Right lobe of liver (tissue), 4 donors: ENCODE measurements at regions not wholly inside any gene's neighbourhood (a gene's known extent, or its start where the extent isn't known, plus 50 kb on each side); places are given as distances from the start of the nearest gene placed in this dataset.

Experiments
- POLR2A ChIP-seq: fragments of 450-650 bp; IDR thresholded peaks from one replicate; pipeline ENCODE4 v1.6.1; 2017; ENCODE audit warnings: antibody characterized with exemption, mild to moderate bottlenecking
- TF ChIP-seq, protein P1 (sequence below), 4 donors: fragments of 200-600 bp in 3 of 4; fragments of 450-650 bp in 1 of 4; IDR thresholded peaks; one replicate each; pipeline versions ENCODE4 v1.5.1 to v1.8.0; 2016 to 2022; ENCODE audit warnings: antibody characterized with exemption in 4 of 4, mild to moderate bottlenecking in 2 of 4
- donor health status: DM: no; HTN: no; CAD: no.
- donor health status: DM: no; HTN: no; CAD: no.
- donor health status: DM: no; HTN: yes; CAD: no.

DNA sequence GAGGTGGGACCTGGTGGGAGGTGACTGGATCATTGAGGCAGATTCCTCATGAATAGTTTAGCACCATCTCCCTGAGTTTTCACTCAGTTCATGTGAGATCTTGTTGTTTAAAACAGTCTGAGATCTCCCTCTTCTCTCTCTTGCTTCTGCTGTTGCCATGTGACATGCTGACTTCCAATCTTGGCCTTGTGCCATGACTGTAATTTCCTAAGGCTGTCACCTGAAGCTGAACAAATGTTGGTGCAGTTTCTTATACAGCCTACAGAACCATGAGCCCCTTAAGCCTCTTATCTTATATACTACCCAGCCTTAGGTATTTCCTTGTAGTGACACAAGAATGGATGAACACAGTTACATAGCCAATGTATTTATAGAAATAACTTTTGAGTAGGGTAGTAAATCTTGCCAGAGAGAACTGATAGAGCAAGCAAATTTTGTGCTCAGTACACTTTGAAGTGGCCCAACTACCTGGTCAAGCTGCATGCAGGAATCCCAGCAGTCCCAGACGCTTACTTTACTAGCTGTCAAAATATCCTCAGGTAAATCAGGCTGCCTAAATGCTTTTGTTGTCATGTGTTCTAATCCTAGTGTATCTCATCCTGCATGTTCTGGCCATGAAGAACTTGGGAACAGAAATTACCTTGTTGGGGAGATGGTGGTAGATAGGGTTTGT is 445.6 kb upstream of the MIS18BP1 start:
- TF ChIP-seq, protein P1, sequence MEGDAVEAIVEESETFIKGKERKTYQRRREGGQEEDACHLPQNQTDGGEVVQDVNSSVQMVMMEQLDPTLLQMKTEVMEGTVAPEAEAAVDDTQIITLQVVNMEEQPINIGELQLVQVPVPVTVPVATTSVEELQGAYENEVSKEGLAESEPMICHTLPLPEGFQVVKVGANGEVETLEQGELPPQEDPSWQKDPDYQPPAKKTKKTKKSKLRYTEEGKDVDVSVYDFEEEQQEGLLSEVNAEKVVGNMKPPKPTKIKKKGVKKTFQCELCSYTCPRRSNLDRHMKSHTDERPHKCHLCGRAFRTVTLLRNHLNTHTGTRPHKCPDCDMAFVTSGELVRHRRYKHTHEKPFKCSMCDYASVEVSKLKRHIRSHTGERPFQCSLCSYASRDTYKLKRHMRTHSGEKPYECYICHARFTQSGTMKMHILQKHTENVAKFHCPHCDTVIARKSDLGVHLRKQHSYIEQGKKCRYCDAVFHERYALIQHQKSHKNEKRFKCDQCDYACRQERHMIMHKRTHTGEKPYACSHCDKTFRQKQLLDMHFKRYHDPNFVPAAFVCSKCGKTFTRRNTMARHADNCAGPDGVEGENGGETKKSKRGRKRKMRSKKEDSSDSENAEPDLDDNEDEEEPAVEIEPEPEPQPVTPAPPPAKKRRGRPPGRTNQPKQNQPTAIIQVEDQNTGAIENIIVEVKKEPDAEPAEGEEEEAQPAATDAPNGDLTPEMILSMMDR (IDR thresholded peaks at IDR 0.05), result no peak
- TF ChIP-seq POLR2A, result no peak
